ENCODE measurements at regions not wholly inside any gene's neighbourhood (a gene's known extent, or its start where the extent isn't known, plus 50 kb on each side); places are given as distances from the start of the nearest gene placed in this dataset.

GRCh38 chr9:4362281-4362680, 62.4 kb upstream of the GLIS3 start:
- TF ChIP-seq CTCF (conservative IDR thresholded peaks at IDR 0.05; ENCODE audit: low read depth, low read length), result no peak
- TF ChIP-seq EZH2 (IDR thresholded peaks at IDR 0.05; ENCODE audit: borderline replicate concordance, low read depth, low read length, poor library complexity, severe bottlenecking), result no peak
